H54 (cell line): ENCODE measurements at regions not wholly inside any gene's neighbourhood (a gene's known extent, or its start where the extent isn't known, plus 50 kb on each side); places are given as distances from the start of the nearest gene placed in this dataset.
"Not testable (repeated sequence)": the region's sequence is repeated elsewhere in the genome, so short reads cannot be mapped to it uniquely, and the experiment has no call there.

ENCODE experiments used
- DNase-seq: peaks from one replicate; pipeline ENCODE4 v3.0.0; 2011; ENCODE audit warnings: low spot score, mixed read lengths; ENCODE audit not compliant: insufficient read length
- FAIRE-seq: peaks from 3 replicates; lab custom pipeline; 2011; peaks lifted over from hg19 to GRCh38; lab: Jason Lieb, UNC
- POLR2A ChIP-seq: IDR thresholded peaks from 2 replicates; pipeline ENCODE4 v1.6.1; 2011; ENCODE audit warnings: low read depth, mild to moderate bottlenecking, low read length

DNA sequence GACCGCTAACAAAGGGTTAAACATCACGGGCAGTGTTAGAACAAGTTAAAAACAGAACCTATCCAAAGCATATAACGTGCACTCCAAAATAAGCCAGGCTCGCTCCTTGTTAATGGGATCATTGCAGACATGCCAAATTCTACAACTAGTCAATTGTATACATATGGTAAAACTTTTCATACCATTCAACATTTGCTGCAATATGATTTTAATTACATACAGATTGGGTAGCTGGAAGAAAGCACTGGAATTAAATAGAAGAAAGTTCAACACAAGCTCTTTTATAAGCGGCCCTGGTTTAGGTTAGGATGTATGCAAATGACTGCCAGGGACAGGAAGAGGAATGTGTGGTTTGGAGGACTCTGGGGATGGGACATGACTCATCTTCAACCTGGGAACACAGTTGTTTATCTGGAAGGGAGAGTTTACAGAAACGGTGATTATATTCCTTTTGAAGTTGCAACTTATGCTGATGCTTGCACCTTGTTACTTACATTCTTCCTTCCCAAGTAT lies 62.5 kb upstream of the TIAM2 start:
- no peak for TF ChIP-seq POLR2A
- DNase-seq = peak; percentile 47
- no peak for FAIRE-seq

- DNase-seq = no peak
- TF ChIP-seq POLR2A = no peak
- FAIRE-seq = no peak
Measured at GRCh38 chr6:154933181-154933827, 61.8 kb upstream of the TIAM2 start.

GRCh38 chr6:154937306-154938220 lies 57.6 kb upstream of the TIAM2 start:
- TF ChIP-seq POLR2A = no peak
- DNase-seq = no peak
- no peak for FAIRE-seq

DNA sequence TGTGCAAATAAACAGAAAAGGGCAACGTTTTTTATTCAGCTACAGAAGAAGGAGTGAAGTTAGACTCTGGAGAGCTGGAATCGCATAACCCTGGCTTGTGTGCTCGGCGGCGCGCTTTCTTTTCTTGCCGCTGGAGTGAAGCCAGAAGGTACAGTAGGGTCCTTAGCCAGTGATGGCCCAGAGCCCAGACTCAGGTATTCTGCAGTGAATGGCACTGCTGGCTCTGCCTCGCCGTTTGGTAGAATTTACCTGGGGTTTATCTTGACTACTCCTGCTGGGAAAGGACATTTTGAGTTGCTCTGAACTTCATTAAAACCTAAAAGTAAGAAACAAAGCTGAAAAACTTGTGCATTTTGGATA lies 56.9 kb upstream of the TIAM2 start:
- no peak for FAIRE-seq
- no peak for TF ChIP-seq POLR2A
- DNase-seq = no peak

- not testable (repeated sequence) for DNase-seq
Measured at GRCh38 chr6:154938727-154939285, 56.3 kb upstream of the TIAM2 start.

DNA sequence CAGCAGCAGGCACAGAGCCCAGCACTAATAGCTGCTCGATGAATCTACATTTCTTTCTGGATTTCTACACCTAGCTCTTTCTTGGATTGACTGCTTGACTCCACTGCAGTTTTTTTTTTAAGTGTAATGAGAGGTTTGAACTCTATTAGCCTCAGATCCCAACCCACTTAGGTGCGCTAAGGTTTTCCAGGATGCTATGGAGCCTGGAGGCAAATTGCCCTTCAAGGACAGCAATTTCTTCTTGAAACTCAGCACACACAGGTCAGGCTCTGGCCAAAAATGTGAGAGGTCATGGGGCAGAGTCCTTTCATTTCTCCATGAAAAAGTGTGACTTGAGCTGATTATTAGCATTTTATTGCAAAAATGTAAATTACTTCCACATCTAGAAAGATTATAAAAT lies 52.3 kb upstream of the TIAM2 start:
- no peak for TF ChIP-seq POLR2A

More at GRCh38 chr6:154938727-154939285, 56.3 kb upstream of the TIAM2 start:
- FAIRE-seq = not testable (repeated sequence)

DNA sequence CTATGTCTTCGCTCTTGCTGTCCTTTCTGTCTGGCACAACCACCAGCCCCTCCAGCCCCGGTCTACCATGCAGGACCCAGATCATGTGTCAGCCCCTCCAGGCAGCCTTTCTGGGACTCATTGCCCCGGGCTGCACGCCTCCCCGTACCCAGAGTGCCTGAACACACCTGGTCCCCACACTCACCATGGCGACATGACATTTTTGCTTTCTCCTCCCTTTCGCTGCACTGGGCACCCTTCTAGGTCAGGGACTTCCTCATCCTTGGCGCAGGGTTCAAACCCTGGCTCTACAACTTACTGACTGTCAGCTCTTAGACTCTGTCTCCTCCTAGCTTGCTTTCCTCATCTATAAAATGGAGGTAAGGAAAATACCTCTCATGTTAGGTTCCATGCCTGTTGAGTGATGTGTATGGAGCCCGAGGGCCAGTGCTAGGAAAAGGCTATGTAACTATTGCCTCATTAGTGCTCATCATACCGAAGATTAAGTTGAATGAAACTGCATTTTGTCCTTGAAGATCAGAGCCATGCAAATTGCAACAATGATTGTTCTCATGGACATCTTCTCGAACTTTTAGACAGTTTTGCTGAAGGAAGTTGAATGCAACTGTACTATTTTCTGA lies 49.7 kb upstream of the TIAM2 start:
- FAIRE-seq = no peak
- TF ChIP-seq POLR2A = no peak
- no peak for DNase-seq

More for the DNA sequence above, 52.3 kb upstream of the TIAM2 start:
- no peak for DNase-seq
- FAIRE-seq = no peak
